Hepatic stellate cell (primary cell): ENCODE measurements at regions not wholly inside any gene's neighbourhood (a gene's known extent, or its start where the extent isn't known, plus 50 kb on each side); places are given as distances from the start of the nearest gene placed in this dataset.
"Not testable (repeated sequence)": the region's sequence is repeated elsewhere in the genome, so short reads cannot be mapped to it uniquely, and the experiment has no call there.

Experiments
- DNase-seq: peaks from one replicate; pipeline ENCODE4 v3.0.0; 2011; ENCODE audit warnings: low spot score

DNA sequence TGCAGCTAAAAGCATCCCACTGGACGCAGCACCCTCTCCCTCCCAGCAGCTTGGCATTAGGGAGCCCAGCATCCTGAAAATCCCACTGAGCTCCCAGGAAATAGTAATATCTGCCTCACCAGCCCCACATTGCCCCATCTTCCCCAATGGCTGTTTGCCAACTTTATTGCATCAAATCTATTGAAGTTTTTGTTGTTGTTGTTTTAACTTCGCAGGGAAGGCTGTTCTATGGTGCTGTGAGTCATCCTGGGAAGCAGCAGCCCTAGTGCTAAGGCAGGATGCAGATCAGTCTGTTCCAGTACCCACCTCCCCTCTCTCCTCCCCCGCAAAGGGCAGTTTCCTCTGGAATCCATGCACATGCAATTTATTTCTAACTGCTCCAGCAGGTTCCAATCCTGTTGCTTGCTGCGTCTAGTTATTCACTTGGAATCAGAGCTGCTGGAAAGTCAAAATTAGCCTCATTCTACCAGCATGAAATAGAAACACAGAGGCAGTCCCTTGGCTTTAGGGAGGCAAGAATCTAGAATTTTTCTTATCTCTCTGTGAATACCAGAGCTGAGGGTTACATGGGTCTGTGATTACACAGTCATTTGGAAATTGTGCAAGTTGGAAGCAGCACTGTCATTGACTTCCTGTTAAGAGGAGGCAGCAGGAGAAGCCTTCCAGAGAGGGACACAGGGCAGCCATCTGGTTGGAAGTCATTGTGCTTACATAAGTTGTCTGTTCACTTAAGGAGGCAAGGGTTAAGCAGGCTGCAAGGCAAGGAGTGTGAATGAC lies 115.9 kb upstream of the CACUL1 start:
- peak; percentile 31 for DNase-seq

DNA sequence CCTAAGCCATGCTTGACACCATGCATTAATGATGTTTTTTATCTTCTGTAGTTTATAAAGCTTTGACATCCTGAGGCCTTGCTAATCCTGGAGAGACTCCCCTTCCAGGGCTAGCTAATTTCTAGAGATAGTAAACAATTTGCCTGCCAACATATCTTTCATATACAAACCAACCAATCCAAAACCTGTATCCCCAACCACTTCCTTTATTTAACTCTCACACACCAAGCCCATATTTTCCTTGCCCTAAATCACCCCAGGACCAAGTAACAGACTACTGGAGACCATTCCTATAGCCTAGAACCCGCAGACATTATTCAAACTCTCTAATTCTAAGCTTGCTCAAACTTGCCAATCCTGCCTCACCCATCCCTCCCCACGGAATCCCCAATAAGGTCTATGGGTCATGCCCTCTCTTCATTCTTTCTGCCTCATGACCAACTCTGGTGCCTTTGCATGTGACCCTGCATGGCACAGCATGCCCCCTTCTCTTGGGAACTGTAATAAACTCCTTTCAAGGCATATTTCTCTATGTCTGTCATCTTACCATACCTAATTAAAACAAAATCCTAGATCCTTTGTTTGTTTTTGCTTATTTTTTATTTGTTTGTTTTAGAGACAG lies 116.6 kb upstream of the CACUL1 start:
- no peak for DNase-seq

DNA sequence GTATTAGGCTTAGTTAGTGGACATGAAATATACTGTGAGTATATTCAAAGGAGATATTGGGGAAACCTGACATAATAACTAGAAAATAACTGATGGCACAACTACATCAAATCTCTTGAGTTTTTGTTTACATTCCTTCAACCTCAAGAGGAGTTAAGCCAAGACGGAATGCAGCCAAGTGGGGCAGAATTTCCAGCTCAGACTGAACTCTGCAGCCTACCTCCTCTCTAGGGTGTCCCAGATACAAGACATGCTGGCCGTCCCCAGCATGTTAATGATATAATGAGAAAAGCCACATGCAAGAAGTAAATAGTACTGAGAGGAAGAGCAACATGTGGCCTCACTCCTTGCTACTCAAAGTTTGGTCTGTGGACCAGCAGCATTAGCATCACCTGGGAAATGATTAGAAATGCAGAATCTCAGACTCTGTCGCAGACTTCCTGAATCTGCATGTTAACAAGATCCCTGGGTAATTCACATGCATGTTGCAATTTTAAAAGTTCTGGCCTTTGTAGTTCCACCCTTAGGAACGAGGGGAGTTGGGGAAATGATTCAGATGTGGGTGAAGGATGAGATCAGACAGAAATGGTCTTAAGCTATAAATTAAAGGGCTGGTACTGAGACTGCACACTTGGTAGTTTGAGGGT lies 118.4 kb upstream of the CACUL1 start:
- DNase-seq = no peak

DNA sequence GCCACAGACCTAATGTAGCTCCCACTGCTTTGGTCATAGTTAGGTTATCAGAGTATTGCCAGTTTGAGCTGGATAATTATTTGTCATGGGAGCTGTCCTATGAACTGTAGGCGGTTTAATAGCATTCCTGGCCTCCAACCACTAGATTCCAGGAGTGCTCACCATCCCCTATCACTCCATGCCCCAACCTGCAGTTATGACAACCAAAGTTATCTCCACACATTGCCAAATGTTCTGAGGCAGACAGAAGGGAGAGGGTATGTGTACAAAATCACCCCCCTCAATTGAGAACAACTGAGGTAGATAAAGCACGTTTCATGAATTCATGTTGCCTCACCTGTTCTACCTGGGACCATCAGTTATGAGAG lies 119.0 kb upstream of the CACUL1 start:
- DNase-seq = no peak

DNA sequence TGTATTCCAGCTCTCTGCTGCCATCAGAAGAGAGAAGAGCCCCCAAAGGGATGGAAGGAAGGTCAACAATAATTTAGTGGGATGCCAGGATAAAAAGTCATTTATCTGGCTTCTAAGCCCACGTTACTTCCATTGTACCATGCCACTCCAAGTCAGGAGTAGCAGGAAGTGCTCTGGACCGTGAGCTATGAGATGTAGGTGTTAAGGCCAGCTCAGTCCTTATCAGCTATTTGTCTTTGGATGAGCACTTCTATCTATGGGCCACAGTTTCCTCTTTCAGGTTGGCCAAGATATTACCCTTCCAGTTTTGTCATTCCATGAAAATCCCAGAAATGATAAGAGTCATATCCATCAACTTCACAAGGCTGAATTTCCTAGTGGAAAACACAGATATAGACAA lies 119.4 kb upstream of the CACUL1 start:
- no peak for DNase-seq

DNA sequence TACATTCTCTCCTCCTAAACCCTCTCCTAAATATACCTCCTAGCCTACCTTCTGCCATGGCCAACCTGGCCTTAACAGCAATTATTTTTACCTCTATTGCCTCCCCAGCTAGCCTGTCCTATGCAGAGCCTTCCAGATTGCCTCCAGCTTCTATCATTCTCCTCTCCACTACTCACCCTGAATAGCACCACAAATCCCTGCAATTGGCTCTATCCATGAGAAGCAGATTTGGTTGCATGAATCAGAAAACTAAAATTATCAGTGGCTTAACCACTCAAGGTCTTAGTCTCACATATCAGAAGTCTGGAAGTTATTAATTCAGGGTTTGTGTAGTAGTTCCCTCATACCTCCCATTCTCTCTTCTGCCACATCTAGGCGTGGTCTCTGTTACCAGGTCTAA lies 120.3 kb upstream of the CACUL1 start:
- no peak for DNase-seq

DNA sequence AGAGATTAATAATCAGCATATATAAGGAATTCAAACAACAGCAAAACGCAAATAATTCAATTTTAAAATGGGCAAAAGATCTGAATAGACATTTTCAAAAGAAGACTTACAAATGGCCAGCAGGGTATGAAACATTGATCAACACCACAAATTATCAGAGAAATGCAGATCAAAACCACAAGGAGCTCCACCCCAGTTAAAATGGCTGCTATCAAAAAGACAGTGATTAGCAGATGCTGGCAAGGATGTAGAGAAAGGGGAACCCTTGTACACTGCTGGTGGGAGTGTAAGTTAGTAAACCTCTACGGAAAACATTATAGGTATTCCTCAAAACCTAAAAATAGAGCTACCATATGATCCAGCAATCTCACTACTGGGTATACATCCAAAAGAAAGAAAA lies 128.0 kb upstream of the CACUL1 start:
- no peak for DNase-seq

DNA sequence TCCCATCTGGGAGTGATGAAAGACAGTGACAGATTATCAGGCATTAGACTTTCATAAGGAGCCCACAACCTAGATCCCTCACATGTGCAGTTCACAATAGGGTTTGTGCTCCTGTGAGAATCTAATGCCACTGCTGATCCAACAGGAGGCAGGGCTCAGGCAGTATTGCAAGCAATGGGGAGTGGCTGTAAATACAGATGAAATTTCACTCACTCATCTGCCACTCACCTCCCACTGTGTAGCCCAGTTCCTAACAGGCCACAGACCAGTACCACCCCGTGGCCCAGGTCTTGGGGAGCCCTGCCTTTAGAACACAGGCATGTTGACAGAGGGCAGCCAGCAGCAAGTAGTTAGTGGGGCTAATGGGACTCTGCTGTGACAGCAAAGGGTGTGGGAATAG lies 137.3 kb upstream of the NANOS1 start:
- no peak for DNase-seq

DNA sequence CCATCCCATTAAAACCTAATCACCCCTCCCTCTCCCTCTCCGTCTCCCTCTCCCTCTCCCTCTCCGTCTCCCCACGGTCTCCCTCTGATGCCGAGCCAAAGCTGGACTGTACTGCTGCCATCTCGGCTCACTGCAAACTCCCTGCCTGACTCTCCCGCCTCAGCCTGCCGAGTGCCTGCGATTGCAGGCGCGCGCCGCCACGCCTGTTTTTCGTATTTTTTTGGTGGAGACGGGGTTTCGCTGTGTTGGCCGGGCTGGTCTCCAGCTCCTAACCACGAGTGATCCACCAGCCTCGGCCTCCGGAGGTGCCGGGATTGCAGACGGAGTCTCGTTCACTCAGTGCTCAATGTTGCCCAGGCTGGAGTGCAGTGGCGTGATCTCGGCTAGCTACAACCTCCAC lies 134.6 kb upstream of the NANOS1 start:
- not testable (repeated sequence) for DNase-seq

DNA sequence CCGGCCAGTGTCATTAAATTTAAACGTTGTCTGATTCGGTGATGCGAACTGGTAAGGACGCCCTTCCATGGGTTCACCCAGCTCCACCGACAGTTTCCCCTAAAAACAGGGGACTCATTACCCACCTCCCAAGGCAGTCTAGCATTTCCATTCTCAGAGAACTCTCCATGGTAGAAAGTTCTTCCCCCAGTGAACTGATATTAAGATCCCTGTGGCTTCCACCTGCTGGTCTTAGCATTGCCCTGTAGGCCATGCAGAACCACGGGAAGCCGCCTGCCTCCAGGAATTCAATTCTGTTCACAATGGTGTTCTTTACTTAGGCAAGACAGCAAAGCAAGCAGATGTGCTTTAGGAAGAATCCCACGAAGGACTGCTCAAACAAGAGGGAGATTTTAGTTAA lies 128.9 kb upstream of the NANOS1 start:
- no peak for DNase-seq

DNA sequence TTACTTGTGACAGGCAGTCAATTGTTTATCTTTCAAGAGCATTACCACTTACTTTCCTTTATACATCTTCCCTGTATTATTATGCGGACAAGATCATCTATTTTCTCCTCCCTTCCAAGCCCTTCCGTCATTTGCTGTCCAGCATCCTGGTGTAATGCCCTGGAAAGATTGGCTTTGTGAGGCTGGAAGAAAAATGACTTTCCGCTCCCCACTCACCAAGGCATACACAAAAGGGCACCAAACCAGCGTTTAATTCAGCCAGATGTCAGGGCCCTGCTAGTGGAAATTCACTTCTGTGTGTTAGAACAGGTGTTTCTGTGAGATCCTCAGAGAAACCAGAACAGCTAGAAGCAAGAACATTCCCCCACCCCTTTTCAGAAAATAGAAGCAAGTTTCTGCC lies 128.1 kb upstream of the NANOS1 start:
- no peak for DNase-seq

DNA sequence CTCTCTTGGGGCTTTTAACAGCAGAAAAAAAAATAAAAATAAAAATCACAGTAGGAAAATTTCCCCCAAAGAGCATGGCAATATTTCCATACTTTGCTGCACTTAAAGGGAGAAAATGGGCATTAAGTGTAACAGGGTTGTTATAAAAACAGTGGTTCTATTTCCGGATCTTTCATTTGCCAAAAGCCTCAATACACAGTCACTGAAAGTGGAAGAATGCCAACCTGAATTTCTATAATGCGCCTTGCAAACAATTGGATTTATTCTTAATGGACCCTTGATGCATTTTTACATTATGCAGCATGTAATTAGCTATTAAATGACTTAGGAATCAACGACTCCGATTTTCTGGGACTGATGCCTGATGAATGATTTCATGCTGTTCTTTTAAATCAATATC lies 127.6 kb upstream of the NANOS1 start:
- DNase-seq = no peak

DNA sequence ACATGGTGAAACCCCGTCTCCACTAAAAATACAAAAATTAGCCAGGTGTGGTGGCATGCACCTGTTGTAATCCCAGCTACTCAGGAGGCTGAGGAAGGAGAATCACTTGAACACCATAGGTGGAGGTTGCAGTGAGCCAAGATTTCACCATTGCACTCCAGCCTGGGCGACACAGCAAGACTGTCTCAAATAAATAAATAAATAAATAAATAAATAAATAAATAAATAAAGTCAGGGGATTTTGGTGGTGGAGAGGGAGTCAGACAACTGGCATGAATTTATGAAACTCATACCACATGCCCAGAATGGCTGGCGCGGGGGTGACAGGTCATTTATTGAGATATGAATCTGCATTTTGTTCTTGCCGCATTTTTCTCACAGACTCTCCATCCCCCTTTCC lies 126.9 kb upstream of the NANOS1 start:
- DNase-seq = not testable (repeated sequence)

DNA sequence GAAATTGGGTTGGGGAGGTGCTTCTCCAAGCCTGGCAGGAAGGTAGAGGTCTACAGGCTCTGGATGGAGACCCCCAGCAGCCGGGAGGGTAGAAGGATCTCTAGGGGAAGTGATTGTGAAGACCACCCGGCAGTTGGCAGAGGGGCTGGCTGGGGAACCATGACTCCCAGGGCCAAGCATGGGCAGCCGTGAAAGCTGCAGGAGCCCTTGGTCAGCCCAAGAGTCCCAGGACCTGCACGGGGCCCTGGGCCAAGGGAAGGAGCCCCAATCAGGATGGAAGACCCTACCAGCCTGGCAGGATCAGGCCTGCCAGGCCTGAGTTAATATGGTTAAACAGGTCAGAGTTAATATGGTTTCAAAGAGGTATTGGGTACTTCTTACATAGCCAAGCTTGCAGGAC lies 126.3 kb upstream of the NANOS1 start:
- DNase-seq = no peak

DNA sequence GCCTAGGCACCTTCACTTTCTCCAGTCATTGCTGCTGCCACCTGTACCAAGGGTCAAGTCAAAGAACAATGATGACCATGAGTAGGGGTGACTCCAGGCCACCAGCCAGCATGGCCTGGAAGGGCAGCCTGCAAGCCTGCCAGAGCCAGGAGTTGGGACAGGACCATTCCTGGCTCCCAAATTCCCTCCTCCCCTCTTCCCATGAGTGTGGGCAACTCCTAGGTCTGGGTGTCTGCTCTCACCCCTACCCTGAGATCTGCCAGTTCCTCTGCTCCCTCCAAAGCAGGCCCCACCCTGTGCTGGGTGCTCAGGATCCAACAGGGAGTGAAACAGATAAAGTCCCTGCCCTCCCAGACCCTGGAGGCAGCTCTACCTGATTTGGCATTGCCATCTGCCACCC lies 125.8 kb upstream of the NANOS1 start:
- DNase-seq = no peak

DNA sequence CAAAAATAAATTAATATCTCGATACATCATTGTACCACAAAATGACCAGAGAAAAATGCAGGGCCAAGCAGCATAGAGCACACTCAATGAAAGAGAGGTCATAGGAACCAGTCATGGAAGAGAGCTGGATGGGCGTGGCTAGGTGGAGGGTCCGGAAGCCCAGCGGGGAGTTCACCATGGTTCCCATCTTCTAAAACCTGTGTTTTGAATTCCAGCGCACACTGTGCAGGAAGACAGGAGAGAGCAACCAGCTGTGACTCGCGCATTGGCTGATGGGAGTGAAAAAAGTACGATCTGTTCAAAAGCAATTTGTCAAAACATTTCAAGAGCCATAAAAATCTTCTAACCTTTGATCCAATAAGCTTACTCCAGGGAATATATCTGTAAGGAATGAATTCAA lies 125.2 kb upstream of the NANOS1 start:
- DNase-seq = no peak

DNA sequence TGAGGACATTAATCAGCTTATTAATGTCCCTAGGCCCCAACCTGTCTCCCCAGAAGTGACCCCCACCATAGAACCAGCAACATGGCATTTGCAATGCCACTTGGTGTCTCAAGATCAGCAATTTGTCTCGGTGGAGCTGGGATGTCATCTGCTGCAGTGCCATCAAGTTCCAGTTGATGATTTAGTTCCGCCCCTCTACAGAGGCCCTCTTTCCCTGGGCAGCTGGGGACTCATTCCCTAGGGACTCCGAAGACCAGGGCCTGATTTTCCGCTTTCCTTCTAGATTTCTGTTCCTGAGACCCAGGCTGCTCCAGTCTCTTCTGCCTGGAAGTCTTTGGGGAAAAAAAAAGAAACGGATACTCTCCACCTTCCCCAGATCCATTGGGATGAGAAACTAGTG lies 122.5 kb upstream of the NANOS1 start:
- no peak for DNase-seq

DNA sequence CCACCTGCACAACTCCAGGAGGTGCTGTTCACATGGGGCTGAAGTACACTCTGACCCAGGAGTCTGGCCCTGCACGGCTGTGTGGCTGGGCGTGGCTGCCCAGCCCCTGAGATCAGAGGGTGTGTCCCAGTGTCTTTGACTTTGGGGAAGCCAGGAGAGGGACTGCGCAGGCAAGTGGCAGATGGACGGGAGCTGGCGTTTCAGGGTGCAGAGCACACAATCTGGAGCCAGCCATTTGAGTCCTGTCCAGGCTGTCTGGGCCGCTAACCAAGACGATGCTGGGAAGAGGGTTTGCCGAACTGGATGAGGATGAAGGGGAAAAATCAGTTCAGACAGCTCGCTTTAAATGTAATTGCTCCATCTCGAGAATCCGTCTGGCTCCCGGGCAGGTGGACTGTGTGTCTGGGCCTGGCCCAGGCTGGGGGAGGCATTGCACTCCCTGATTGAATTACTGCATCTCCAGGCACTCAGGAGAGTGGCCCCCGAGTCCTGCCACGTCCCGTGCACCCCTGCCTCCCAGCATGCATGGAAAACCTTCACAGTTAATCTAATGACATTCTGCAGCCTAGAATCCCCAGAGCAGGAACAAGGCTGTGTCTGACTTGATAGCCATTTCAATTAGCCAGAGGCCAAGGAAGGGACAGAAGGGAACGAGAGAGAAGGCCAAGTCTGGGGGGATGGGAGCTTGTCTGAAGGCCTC lies 120.8 kb upstream of the NANOS1 start:
- DNase-seq = no peak

DNA sequence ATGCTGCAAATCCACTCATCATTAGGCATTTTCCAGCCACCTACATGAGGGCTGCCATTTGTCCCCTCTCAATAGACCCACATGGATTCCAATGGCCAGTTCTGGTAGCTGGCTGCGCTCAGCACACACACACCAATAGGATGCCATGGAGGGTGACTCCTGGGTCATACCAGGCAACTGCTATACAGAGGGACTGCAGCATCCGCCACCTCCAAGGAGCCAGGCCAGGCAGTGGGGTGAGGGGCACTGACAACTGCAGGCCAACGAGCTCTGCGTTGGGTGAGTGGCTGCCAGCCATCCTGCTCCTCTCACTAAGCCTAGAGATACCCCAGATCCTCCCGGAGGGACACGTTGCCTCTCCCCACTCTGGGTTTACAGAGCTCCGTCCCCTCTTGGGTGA lies 118.8 kb upstream of the NANOS1 start:
- DNase-seq = no peak

DNA sequence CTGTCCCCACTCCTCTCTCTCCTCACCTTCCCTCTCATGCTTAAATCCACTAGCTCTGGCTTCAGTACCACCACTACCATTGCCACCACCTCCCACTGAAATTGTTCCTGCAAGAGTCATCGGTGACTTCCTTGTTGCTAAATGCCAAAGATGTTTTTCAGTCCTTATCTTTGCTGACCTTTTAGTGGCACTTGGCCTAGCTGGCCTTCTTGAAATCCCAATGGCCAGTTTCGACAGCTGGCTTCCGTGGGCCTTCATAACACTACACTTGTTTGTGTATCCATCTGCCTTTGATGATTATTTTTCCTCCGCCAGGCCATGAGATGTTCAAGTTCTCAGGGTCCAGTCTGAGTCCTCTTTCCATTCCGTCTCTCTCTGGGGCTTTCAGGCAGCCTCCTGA lies 118.2 kb upstream of the NANOS1 start:
- DNase-seq = peak; percentile 61

DNA sequence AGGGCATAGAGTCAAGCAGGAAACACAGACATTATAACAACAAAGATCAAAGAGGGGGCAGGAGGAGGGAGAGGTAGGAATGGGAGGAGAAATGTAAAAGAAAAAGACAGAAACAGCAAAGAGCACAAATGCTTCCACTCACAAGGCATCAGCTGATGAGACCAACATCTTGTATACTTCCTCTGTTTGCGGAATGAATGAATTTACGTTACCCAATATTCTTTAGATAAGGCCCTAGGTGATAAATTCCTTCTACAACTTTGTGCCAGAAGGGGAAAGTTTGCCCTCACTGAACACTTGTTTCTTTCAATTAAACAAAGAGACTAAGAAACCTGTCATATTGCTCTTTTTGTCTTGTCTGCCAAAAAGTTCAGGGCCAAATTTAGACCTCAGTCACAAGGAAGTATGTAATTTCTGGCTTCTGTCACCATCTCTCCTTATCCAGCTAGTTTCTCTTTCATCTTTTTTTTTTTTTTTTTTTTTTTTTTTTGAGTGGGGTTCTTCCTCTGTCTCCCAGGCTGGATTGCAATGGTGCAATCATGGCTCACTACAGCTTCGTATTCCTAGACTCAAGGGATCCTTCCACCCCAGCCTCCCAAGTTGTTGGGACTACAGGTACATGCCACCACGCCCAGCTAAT lies 116.4 kb upstream of the NANOS1 start:
- DNase-seq = no peak

DNA sequence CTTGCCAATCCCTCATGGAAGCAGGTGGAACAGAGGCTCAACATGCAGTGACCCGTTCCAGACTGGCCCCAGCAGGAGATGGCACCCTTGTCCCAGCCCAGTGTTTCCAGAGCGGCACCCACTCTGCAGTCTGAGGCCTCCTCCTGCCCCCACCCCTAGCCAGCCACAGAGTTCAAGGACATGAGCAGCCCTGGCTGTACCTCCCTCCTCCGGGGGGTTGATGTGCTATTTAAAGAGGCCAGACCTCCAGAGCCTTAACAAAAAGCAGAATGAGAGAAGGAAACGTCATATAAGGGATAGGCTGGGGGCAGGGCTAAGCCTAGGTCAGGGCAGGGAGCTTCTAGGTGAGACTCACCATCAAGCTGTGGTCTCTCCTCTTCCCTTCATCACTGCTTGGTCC lies 115.7 kb upstream of the NANOS1 start:
- no peak for DNase-seq

DNA sequence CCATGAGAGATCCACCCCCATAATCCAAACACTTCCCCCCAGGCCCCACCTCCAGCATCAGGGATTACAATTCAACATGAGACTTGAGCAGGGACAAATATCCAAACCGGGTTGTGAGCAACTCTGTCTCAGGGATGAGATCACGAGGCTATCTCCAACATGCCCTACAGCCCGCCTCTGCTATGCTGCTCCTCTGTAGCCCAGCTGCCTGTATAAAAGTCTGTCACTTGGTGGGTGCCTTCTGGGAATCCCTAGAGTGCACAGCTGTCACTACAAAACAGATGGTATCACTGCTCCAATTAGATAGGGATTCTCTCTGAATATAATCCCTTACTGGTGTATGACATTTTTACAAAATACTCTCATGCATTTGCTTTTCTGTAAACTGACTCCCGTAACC lies 114.9 kb upstream of the NANOS1 start:
- DNase-seq = no peak
